Ishikawa (cell line): ENCODE measurements at regions not wholly inside any gene's neighbourhood (a gene's known extent, or its start where the extent isn't known, plus 50 kb on each side); places are given as distances from the start of the nearest gene placed in this dataset.

Experiments used
- CEBPB ChIP-seq: IDR thresholded peaks from 2 replicates; pipeline ENCODE4 v1.6.1; 2012
- CREB1 ChIP-seq: IDR thresholded peaks from 2 replicates; pipeline ENCODE4 v1.6.1; 2012; ENCODE audit warnings: low read depth
- EGR1 ChIP-seq: IDR thresholded peaks from 2 replicates; pipeline ENCODE4 v1.6.1; 2012
- EP300 ChIP-seq: IDR thresholded peaks from 2 replicates; pipeline ENCODE4 v1.6.1; 2012; ENCODE audit warnings: borderline replicate concordance
- FOXM1 ChIP-seq: IDR thresholded peaks from 2 replicates; pipeline ENCODE4 v1.6.1; 2012; ENCODE audit warnings: low read depth, borderline replicate concordance
- NFIC ChIP-seq: IDR thresholded peaks from 2 replicates; pipeline ENCODE4 v1.6.1; 2012
- RAD21 ChIP-seq: IDR thresholded peaks from 2 replicates; pipeline ENCODE4 v1.6.1; 2012; ENCODE audit warnings: low read depth
- TAF1 ChIP-seq: IDR thresholded peaks from 2 replicates; pipeline ENCODE4 v1.6.1; 2012; ENCODE audit warnings: low read depth, mild to moderate bottlenecking
- TCF12 ChIP-seq: IDR thresholded peaks from 2 replicates; pipeline ENCODE4 v1.6.1; 2012; ENCODE audit warnings: low read depth
- TEAD4 ChIP-seq: IDR thresholded peaks from 2 replicates; pipeline ENCODE4 v1.6.1; 2012
- YY1 ChIP-seq: IDR thresholded peaks from 2 replicates; pipeline ENCODE4 v1.6.1; 2012; ENCODE audit warnings: low read depth
- ZBTB7A ChIP-seq: IDR thresholded peaks from 2 replicates; pipeline ENCODE4 v1.6.1; 2012; ENCODE audit warnings: low read depth
- TF ChIP-seq, protein P1 (sequence below): IDR thresholded peaks from 2 replicates; pipeline ENCODE4 v1.6.1; 2012; ENCODE audit warnings: low read depth, mild to moderate bottlenecking
- TF ChIP-seq, protein P2 (sequence below): IDR thresholded peaks from 2 replicates; pipeline ENCODE4 v1.6.1; 2012
- TF ChIP-seq, protein P3 (sequence below): IDR thresholded peaks from 2 replicates; pipeline ENCODE4 v1.6.1; 2012

DNA sequence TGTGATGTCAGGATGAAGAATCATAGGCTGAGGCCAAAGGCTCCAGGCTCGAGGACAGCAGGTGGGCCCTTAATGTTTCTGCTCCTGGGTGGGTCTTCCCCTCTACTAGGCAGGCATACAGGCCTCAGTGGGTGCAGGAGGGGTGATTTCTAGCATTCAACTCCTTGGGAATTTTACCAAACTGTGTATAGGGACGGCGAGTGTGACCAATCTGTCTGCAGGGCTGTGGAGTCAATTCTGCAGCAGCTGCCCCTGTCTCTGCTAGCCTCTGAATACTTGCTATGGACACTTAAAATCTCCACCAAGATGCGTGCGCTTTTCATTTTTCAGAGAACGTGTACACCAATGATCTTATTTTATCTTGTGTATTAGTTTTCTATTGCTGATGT, 115.5 kb downstream of the WDR11 start:
- no peak for TF ChIP-seq TAF1
- TF ChIP-seq, protein P1, sequence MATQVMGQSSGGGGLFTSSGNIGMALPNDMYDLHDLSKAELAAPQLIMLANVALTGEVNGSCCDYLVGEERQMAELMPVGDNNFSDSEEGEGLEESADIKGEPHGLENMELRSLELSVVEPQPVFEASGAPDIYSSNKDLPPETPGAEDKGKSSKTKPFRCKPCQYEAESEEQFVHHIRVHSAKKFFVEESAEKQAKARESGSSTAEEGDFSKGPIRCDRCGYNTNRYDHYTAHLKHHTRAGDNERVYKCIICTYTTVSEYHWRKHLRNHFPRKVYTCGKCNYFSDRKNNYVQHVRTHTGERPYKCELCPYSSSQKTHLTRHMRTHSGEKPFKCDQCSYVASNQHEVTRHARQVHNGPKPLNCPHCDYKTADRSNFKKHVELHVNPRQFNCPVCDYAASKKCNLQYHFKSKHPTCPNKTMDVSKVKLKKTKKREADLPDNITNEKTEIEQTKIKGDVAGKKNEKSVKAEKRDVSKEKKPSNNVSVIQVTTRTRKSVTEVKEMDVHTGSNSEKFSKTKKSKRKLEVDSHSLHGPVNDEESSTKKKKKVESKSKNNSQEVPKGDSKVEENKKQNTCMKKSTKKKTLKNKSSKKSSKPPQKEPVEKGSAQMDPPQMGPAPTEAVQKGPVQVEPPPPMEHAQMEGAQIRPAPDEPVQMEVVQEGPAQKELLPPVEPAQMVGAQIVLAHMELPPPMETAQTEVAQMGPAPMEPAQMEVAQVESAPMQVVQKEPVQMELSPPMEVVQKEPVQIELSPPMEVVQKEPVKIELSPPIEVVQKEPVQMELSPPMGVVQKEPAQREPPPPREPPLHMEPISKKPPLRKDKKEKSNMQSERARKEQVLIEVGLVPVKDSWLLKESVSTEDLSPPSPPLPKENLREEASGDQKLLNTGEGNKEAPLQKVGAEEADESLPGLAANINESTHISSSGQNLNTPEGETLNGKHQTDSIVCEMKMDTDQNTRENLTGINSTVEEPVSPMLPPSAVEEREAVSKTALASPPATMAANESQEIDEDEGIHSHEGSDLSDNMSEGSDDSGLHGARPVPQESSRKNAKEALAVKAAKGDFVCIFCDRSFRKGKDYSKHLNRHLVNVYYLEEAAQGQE = no peak
- TF ChIP-seq TCF12 = no peak
- TF ChIP-seq YY1 = no peak
- TF ChIP-seq FOXM1 = no peak
- TF ChIP-seq, protein P2, sequence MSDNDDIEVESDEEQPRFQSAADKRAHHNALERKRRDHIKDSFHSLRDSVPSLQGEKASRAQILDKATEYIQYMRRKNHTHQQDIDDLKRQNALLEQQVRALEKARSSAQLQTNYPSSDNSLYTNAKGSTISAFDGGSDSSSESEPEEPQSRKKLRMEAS = no peak
- TF ChIP-seq, protein P3, sequence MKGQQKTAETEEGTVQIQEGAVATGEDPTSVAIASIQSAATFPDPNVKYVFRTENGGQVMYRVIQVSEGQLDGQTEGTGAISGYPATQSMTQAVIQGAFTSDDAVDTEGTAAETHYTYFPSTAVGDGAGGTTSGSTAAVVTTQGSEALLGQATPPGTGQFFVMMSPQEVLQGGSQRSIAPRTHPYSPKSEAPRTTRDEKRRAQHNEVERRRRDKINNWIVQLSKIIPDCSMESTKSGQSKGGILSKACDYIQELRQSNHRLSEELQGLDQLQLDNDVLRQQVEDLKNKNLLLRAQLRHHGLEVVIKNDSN = no peak
- TF ChIP-seq RAD21 = no peak
- no peak for TF ChIP-seq CEBPB
- no peak for TF ChIP-seq ZBTB7A
- no peak for TF ChIP-seq CREB1
- no peak for TF ChIP-seq NFIC
- no peak for TF ChIP-seq TEAD4
- no peak for TF ChIP-seq EP300
- TF ChIP-seq EGR1 = no peak

DNA sequence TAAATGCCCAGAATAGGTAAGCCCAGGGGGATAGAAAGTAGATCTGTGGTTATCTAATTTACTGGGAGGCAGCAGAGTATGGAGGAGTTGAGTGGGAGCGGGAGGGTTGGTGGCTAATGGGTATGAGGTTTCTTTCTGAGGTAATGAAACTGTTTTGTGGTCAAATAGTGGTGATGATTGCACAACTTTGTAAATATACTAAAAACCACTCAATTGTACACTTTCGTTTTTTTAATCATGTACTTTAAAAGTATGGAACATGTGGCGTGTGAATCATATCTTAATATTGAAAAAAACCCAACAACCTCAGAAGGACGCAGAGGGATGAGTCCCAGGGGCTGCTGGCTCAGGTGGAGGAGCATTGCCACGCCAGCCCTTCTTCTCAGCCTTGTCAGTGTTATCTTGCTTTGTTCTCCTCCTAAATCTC, 118.1 kb downstream of the WDR11 start:
- TF ChIP-seq, protein P1 = no peak
- no peak for TF ChIP-seq TEAD4
- no peak for TF ChIP-seq NFIC
- TF ChIP-seq RAD21 = no peak
- TF ChIP-seq, protein P2 = no peak
- TF ChIP-seq, protein P3 = no peak
- no peak for TF ChIP-seq YY1
- no peak for TF ChIP-seq CEBPB
- TF ChIP-seq CREB1 = no peak
- TF ChIP-seq ZBTB7A = no peak
- no peak for TF ChIP-seq EGR1
- TF ChIP-seq FOXM1 = no peak
- no peak for TF ChIP-seq TAF1
- no peak for TF ChIP-seq TCF12
- TF ChIP-seq EP300 = no peak

DNA sequence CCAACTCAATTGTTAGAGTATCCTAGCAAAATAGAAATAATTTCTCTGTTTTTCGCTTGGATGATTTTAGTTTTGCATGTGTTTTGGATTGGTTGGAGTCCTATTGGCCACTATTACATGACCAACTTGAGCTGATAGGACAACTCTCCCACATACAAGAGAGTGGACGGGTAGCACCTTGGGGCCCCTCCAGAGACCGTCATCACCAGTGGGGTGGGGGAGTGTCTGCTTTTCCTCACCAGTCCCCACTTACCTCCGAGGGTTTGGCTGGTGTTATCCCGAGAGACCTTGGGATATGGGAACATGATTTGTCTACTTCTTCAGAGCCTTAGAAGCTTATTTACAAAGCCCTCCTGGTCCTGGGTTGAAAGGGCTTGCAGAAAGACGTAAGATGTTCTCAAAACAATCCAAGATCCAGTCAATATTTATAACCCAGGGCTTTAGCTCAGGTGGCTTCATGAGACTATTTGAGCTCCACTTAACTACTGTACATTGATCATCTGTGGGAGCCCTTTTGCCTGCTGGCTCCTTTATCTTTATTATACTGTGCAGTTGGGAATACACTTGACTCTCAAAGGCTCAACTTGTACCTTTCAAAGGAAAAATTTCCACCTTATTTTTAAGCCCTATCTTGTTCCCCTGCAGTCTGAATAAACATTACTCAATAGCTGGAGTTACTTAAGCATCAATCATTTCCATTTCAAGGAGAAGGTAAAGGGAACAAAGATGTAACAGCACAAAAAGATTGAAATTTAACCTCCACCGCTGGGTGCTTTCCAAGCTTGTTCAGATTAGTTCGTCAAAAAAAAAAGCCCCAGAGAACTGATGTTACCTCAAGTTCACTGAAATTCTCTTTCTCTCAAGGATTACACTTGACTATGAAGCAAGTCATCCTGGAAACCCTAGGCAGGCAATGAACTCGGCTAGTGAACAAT, 119.7 kb downstream of the WDR11 start:
- TF ChIP-seq EGR1 (no peak), TAF1 (no peak)

DNA sequence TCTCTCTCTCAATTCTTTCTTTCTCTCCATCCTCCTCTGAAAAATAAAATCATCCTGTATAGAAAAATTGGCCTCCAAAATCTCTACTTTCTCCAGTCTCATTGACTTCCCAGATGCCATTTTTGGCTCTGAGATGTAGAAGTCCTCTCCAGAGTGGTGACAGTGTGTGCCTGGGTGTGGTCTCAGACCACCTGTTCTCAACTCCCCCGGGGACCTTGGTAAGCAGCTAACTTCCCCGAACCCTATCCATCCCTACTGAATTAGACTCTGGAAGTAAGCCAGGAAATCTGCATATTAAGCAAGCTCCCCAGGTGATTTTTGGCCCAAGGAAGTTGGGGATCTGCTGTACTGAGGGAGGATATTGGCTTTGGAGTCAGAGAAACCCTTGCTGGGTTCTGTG, 120.5 kb downstream of the WDR11 start:
- TF ChIP-seq NFIC (no peak), TCF12 (no peak), YY1 (no peak), ZBTB7A (no peak), TAF1 (no peak), TEAD4 (no peak)
- TF ChIP-seq, protein P2 = no peak

DNA sequence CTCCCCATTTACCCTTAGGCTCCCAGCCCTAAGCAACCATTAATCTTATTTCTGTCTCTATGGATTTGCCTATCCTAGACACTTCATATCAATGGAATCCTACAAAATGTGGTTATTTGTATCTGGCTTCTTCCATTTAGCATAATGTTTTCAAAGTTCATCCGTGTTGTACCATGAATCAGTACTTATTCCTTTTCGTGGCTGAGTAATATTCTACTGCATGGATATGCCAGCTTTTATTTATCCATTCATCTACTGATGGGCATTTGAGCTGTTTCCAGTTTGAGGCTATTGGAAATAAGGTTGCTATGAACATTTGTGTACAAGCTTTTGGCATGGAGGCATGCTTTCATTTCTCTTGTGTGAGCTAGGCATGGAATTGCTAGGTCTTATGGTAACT, 121.1 kb downstream of the WDR11 start:
- TF ChIP-seq, protein P2 = no peak
- TF ChIP-seq YY1 = no peak
- TF ChIP-seq, protein P1 = no peak
- no peak for TF ChIP-seq ZBTB7A
- no peak for TF ChIP-seq CEBPB
- TF ChIP-seq, protein P3 = no peak
